ENCODE measurements at regions not wholly inside any gene's neighbourhood (a gene's known extent, or its start where the extent isn't known, plus 50 kb on each side); places are given as distances from the start of the nearest gene placed in this dataset.
"Not testable (repeated sequence)": the region's sequence is repeated elsewhere in the genome, so short reads cannot be mapped to it uniquely, and the experiment has no call there.

- H3K27me3 Mint-ChIP-seq = no peaks in the 10 kb centered on the region
- no peak for TF ChIP-seq CTCF (IDR thresholded peaks at IDR 0.05; ENCODE audit: unreplicated experiment)
- H3K4me1 Mint-ChIP-seq (ENCODE audit: low read depth) = no peaks in the 10 kb centered on the region
- DNase-seq (ENCODE audit: low spot score, unreplicated experiment) = no peak
- H3K9me3 Mint-ChIP-seq (ENCODE audit: low read depth) = peaks cover 12% of the 10 kb centered on the region
- H3K4me3 Mint-ChIP-seq (ENCODE audit: low read depth) = no peak overlapping the region
- peaks cover 16% of the 10 kb centered on the region for H3K36me3 Mint-ChIP-seq (ENCODE audit: insufficient read depth)
- no peak overlapping the region for H3K27ac Mint-ChIP-seq
Measured at GRCh38 chr3:11711876-11712275, 68.2 kb upstream of the VGLL4 start.

GRCh38 chr3:11709782-11710181, 66.1 kb upstream of the VGLL4 start:
- peaks cover 14% of the 10 kb centered on the region for H3K9me3 Mint-ChIP-seq (ENCODE audit: low read depth)

GRCh38 chr3:11707084-11707483, 63.4 kb upstream of the VGLL4 start:
- Mint-ChIP-seq H3K9me3 (ENCODE audit: low read depth) (peaks cover 17% of the 10 kb centered on the region), H3K36me3 (ENCODE audit: insufficient read depth) (peaks cover 21% of the 10 kb centered on the region)
- H3K27me3 Mint-ChIP-seq; DNase-seq (ENCODE audit: low spot score, unreplicated experiment); H3K4me3 Mint-ChIP-seq (ENCODE audit: low read depth); H3K4me1 Mint-ChIP-seq (ENCODE audit: low read depth); H3K27ac Mint-ChIP-seq: not testable (repeated sequence)

More at GRCh38 chr3:11709782-11710181, 66.1 kb upstream of the VGLL4 start:
- Mint-ChIP-seq H3K4me3 (ENCODE audit: low read depth) (no peak overlapping the region), H3K36me3 (ENCODE audit: insufficient read depth) (peaks cover 18% of the 10 kb centered on the region), H3K27me3 (no peaks in the 10 kb centered on the region), H3K4me1 (ENCODE audit: low read depth) (no peaks in the 10 kb centered on the region), H3K27ac (peak overlapping the region; percentile 49)
- TF ChIP-seq CTCF (IDR thresholded peaks at IDR 0.05; ENCODE audit: unreplicated experiment) = no peak
- no peak for DNase-seq (ENCODE audit: low spot score, unreplicated experiment)

GRCh38 chr3:11706604-11707003, 62.9 kb upstream of the VGLL4 start:
- Mint-ChIP-seq H3K27me3 (no peaks in the 10 kb centered on the region), H3K9me3 (ENCODE audit: low read depth) (peaks cover 17% of the 10 kb centered on the region), H3K36me3 (ENCODE audit: insufficient read depth) (peaks cover 19% of the 10 kb centered on the region), H3K4me1 (ENCODE audit: low read depth) (no peaks in the 10 kb centered on the region), H3K4me3 (ENCODE audit: low read depth) (no peak overlapping the region), H3K27ac (no peak overlapping the region)
- no peak for TF ChIP-seq CTCF (IDR thresholded peaks at IDR 0.05; ENCODE audit: unreplicated experiment)
- DNase-seq (ENCODE audit: low spot score, unreplicated experiment) = no peak

GRCh38 chr3:11705049-11705448, 61.3 kb upstream of the VGLL4 start:
- no peak for DNase-seq (ENCODE audit: low spot score, unreplicated experiment)
- no peak for TF ChIP-seq CTCF (IDR thresholded peaks at IDR 0.05; ENCODE audit: unreplicated experiment)
- H3K9me3 Mint-ChIP-seq (ENCODE audit: low read depth) = peaks cover 11% of the 10 kb centered on the region
- no peaks in the 10 kb centered on the region for H3K27me3 Mint-ChIP-seq
- H3K27ac Mint-ChIP-seq = no peak overlapping the region
- no peak overlapping the region for H3K4me3 Mint-ChIP-seq (ENCODE audit: low read depth)
- H3K4me1 Mint-ChIP-seq (ENCODE audit: low read depth) = no peaks in the 10 kb centered on the region
- H3K36me3 Mint-ChIP-seq (ENCODE audit: insufficient read depth) = peaks cover 17% of the 10 kb centered on the region

GRCh38 chr3:11703146-11703545, 59.4 kb upstream of the VGLL4 start:
- H3K27ac Mint-ChIP-seq = no peak overlapping the region
- no peak for TF ChIP-seq CTCF (IDR thresholded peaks at IDR 0.05; ENCODE audit: unreplicated experiment)
- H3K9me3 Mint-ChIP-seq (ENCODE audit: low read depth) = peaks cover 5% of the 10 kb centered on the region
- H3K4me1 Mint-ChIP-seq (ENCODE audit: low read depth) = peaks cover 1% of the 10 kb centered on the region
- peaks cover 10% of the 10 kb centered on the region for H3K36me3 Mint-ChIP-seq (ENCODE audit: insufficient read depth)
- DNase-seq (ENCODE audit: low spot score, unreplicated experiment) = no peak
- no peaks in the 10 kb centered on the region for H3K27me3 Mint-ChIP-seq
- no peak overlapping the region for H3K4me3 Mint-ChIP-seq (ENCODE audit: low read depth)
